Gastroesophageal sphincter (tissue), 4 donors: ENCODE measurements at regions not wholly inside any gene's neighbourhood (a gene's known extent, or its start where the extent isn't known, plus 50 kb on each side); places are given as distances from the start of the nearest gene placed in this dataset.

Source experiments
- ATAC-seq: fragments of 150-250 bp; one replicate; pipeline ENCODE4 v1.9.1; 2016; ENCODE audit warnings: mild to moderate bottlenecking, moderate library complexity
- H3K27ac ChIP-seq, 4 donors: fragments of 200-600 bp; sonication (generic) in 3 of 4; 1 replicate in 3 of 4; 2 replicates in 1 of 4; pipeline ENCODE4 v1.5.1; 2016 to 2019
- H3K27me3 ChIP-seq: fragments of 200-600 bp; sonication (generic); one replicate; pipeline ENCODE4 v1.5.1; 2019
- H3K36me3 ChIP-seq, 2 donors: fragments of 200-600 bp; sonication (generic); one replicate each; pipeline ENCODE4 v1.5.1; 2019; ENCODE audit warnings: control low read depth in 1 of 2
- H3K4me1 ChIP-seq, 3 donors: fragments of 200-600 bp; sonication (generic); 1 replicate in 2 of 3; 2 replicates in 1 of 3; pipeline ENCODE4 v1.5.1; 2016 to 2019; ENCODE audit warnings: control low read depth in 2 of 3
- H3K4me3 ChIP-seq, 2 donors: fragments of 200-600 bp; sonication (generic); one replicate each; pipeline ENCODE4 v1.5.1; 2019; ENCODE audit warnings: mild to moderate bottlenecking in 1 of 2, moderate library complexity in 1 of 2
- H3K9me3 ChIP-seq, 3 donors: fragments of 200-600 bp; sonication (generic); one replicate each; pipeline ENCODE4 v1.5.1; 2017 to 2019; ENCODE audit warnings: control low read depth in 2 of 3
- EP300 ChIP-seq: sonication (generic); formaldehyde crosslinking; IDR thresholded peaks from one replicate; pipeline ENCODE4 v1.6.1; 2017; ENCODE audit warnings: antibody characterized with exemption, mild to moderate bottlenecking
- POLR2A ChIP-seq, 2 donors: fragments of 450-650 bp; IDR thresholded peaks; one replicate each; pipeline ENCODE4 v1.6.1; 2017; ENCODE audit warnings: antibody characterized with exemption in 2 of 2, mild to moderate bottlenecking in 2 of 2, moderate library complexity in 1 of 2
- POLR2AphosphoS5 ChIP-seq: sonication (generic); formaldehyde crosslinking; IDR thresholded peaks from one replicate; pipeline ENCODE4 v1.6.1; 2017; ENCODE audit warnings: antibody characterized with exemption
- WGBS, 2 donors: methylation state at CpG; one replicate each; pipeline ENCODE4 v1.1.5; 2018; ENCODE audit warnings: low coverage in 1 of 2; 5-methylcytosine and 5-hydroxymethylcytosine counted together
- TF ChIP-seq, protein P1 (sequence below), 4 experiments: fragments of 200-600 bp in 2 of 4; fragments of 450-650 bp in 2 of 4; sonication (generic) in 1 of 4; IDR thresholded peaks; one replicate each; pipeline ENCODE4 v1.5.1; 2017 to 2019; ENCODE audit warnings: antibody characterized with exemption in 4 of 4, mild to moderate bottlenecking in 2 of 4, moderate library complexity in 2 of 4

- no peak overlapping the region for H3K27ac ChIP-seq
- WGBS, 2 donors, result 79 to 87% methylated on average over 1 of the region's 1 CpG
- ATAC-seq, result no peak
- no peaks in the 10 kb centered on the region for H3K27me3 ChIP-seq
- no peaks in the 10 kb centered on the region for H3K4me1 ChIP-seq
- TF ChIP-seq POLR2AphosphoS5, result no peak
- TF ChIP-seq EP300, result no peak
- TF ChIP-seq, protein P1, sequence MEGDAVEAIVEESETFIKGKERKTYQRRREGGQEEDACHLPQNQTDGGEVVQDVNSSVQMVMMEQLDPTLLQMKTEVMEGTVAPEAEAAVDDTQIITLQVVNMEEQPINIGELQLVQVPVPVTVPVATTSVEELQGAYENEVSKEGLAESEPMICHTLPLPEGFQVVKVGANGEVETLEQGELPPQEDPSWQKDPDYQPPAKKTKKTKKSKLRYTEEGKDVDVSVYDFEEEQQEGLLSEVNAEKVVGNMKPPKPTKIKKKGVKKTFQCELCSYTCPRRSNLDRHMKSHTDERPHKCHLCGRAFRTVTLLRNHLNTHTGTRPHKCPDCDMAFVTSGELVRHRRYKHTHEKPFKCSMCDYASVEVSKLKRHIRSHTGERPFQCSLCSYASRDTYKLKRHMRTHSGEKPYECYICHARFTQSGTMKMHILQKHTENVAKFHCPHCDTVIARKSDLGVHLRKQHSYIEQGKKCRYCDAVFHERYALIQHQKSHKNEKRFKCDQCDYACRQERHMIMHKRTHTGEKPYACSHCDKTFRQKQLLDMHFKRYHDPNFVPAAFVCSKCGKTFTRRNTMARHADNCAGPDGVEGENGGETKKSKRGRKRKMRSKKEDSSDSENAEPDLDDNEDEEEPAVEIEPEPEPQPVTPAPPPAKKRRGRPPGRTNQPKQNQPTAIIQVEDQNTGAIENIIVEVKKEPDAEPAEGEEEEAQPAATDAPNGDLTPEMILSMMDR (IDR thresholded peaks at IDR 0.05), result no peak
- no peak for TF ChIP-seq POLR2A (IDR thresholded peaks at IDR 0.05)
- H3K4me3 ChIP-seq, result no peak overlapping the region
- no peaks in the 10 kb centered on the region for H3K9me3 ChIP-seq
- no peaks in the 10 kb centered on the region for H3K36me3 ChIP-seq
Observed at GRCh38 chr4:28724239-28724638, 1863.6 kb downstream of the STIM2 start.

- H3K4me3 ChIP-seq, result no peak overlapping the region
- H3K27me3 ChIP-seq, result no peaks in the 10 kb centered on the region
- no peak overlapping the region for H3K27ac ChIP-seq
- TF ChIP-seq POLR2A (IDR thresholded peaks at IDR 0.05) (no peak), POLR2AphosphoS5 (no peak), EP300 (no peak)
- TF ChIP-seq, protein P1 (IDR thresholded peaks at IDR 0.05), result no peak
- 56 to 92% methylated on average over 2 of the region's 2 CpGs for WGBS, 2 donors
- H3K36me3 ChIP-seq, result no peaks in the 10 kb centered on the region
- no peak for ATAC-seq
- no peaks in the 10 kb centered on the region for H3K9me3 ChIP-seq
- H3K4me1 ChIP-seq, result no peaks in the 10 kb centered on the region
Observed at GRCh38 chr4:28730304-28730703, 1869.7 kb downstream of the STIM2 start.

- WGBS, 2 donors, result 62 to 63% methylated on average over 3 to 4 of the region's 4 CpGs
Observed at GRCh38 chr4:28744066-28744465, 1883.4 kb downstream of the STIM2 start.

GRCh38 chr4:28754376-28754775, 1893.7 kb downstream of the STIM2 start:
- no peaks in the 10 kb centered on the region for H3K9me3 ChIP-seq
- no peak for TF ChIP-seq POLR2A (IDR thresholded peaks at IDR 0.05)
- TF ChIP-seq POLR2AphosphoS5, result no peak
- no peak for TF ChIP-seq EP300
- TF ChIP-seq, protein P1 (IDR thresholded peaks at IDR 0.05), result no peak
- ATAC-seq, result no peak
- no peak overlapping the region for H3K27ac ChIP-seq
- 59 to 79% methylated on average over 3 of the region's 3 CpGs for whole genome bisulfite sequencing, 2 donors
- H3K4me3 ChIP-seq, result no peak overlapping the region
- no peaks in the 10 kb centered on the region for H3K27me3 ChIP-seq
- no peaks in the 10 kb centered on the region for H3K36me3 ChIP-seq
- H3K4me1 ChIP-seq, result no peaks in the 10 kb centered on the region

More at GRCh38 chr4:28744066-28744465, 1883.4 kb downstream of the STIM2 start:
- H3K9me3 ChIP-seq, result no peaks in the 10 kb centered on the region
- no peak for ATAC-seq
- H3K27ac ChIP-seq, result no peak overlapping the region
- TF ChIP-seq POLR2A (IDR thresholded peaks at IDR 0.05) (no peak), EP300 (no peak), POLR2AphosphoS5 (no peak)
- TF ChIP-seq, protein P1 (IDR thresholded peaks at IDR 0.05), result no peak
- H3K4me3 ChIP-seq, result no peak overlapping the region
- no peaks in the 10 kb centered on the region for H3K27me3 ChIP-seq
- no peaks in the 10 kb centered on the region for H3K36me3 ChIP-seq
- no peaks in the 10 kb centered on the region for H3K4me1 ChIP-seq

GRCh38 chr4:28755081-28755480, 1894.4 kb downstream of the STIM2 start:
- Histone ChIP-seq H3K27ac (no peak overlapping the region), H3K4me1 (no peaks in the 10 kb centered on the region), H3K36me3 (no peaks in the 10 kb centered on the region), H3K9me3 (no peaks in the 10 kb centered on the region), H3K4me3 (no peak overlapping the region), H3K27me3 (no peaks in the 10 kb centered on the region)
- 85 to 92% methylated on average over 2 of the region's 2 CpGs for WGBS, 2 donors
- ATAC-seq, result no peak
- no peak for TF ChIP-seq EP300
- TF ChIP-seq, protein P1 (IDR thresholded peaks at IDR 0.05), result no peak
